Mesendoderm (in vitro differentiated cells): ENCODE measurements at regions not wholly inside any gene's neighbourhood (a gene's known extent, or its start where the extent isn't known, plus 50 kb on each side); places are given as distances from the start of the nearest gene placed in this dataset.

ENCODE experiments used
- DNase-seq: peaks from one replicate; pipeline ENCODE4 v3.0.0; 2013
- H2AK5ac ChIP-seq: 2 replicates; pipeline ENCODE4 v1.6.1; 2013; ENCODE audit warnings: low read length, inconsistent platforms
- H2BK120ac ChIP-seq: 2 replicates; pipeline ENCODE4 v1.6.1; 2013; ENCODE audit warnings: low read depth, mild to moderate bottlenecking, low read length, moderate library complexity, mixed read lengths
- H2BK15ac ChIP-seq: replicated peaks from 2 replicates; pipeline ENCODE4 v1.6.1; 2013; ENCODE audit warnings: low read depth, mild to moderate bottlenecking, moderate library complexity
- H2BK5ac ChIP-seq: 2 replicates; pipeline ENCODE4 v1.6.1; 2013; ENCODE audit warnings: low read length, inconsistent platforms
- H3K18ac ChIP-seq: 2 replicates; pipeline ENCODE4 v1.6.1; 2013; ENCODE audit warnings: mild to moderate bottlenecking, low read length, mixed read lengths
- H3K23ac ChIP-seq: one replicate; pipeline ENCODE4 v1.6.1; 2013; ENCODE audit warnings: low read length
- H3K27ac ChIP-seq: 2 replicates; pipeline ENCODE4 v1.5.1; 2013; ENCODE audit warnings: low read depth, mild to moderate bottlenecking, inconsistent platforms, low read length, moderate library complexity
- H3K27me3 ChIP-seq: 2 replicates; pipeline ENCODE4 v1.6.1; 2013; ENCODE audit warnings: low read length, control low read depth, mild to moderate bottlenecking, inconsistent platforms; ENCODE audit not compliant: insufficient read depth, poor library complexity
- H3K36me3 ChIP-seq: 2 replicates; pipeline ENCODE4 v1.6.1; 2013; ENCODE audit warnings: low read length, inconsistent platforms; ENCODE audit not compliant: control insufficient read depth, insufficient read depth
- H3K4ac ChIP-seq: one replicate; pipeline ENCODE4 v1.6.1; 2013; ENCODE audit warnings: low read depth, mild to moderate bottlenecking, low read length, moderate library complexity
- H3K4me1 ChIP-seq: 2 replicates; pipeline ENCODE4 v1.6.1; 2013; ENCODE audit warnings: low read depth, low read length, inconsistent platforms; ENCODE audit not compliant: control insufficient read depth
- H3K4me2 ChIP-seq: 2 replicates; pipeline ENCODE4 v1.6.1; 2013; ENCODE audit warnings: low read length
- H3K4me3 ChIP-seq: 2 replicates; pipeline ENCODE4 v1.5.1; 2013; ENCODE audit warnings: mild to moderate bottlenecking, low read length
- H3K56ac ChIP-seq: one replicate; pipeline ENCODE4 v1.6.1; 2013; ENCODE audit warnings: low read length
- H3K79me1 ChIP-seq: 2 replicates; pipeline ENCODE4 v1.6.1; 2013; ENCODE audit warnings: low read length, inconsistent platforms
- H3K79me2 ChIP-seq: 2 replicates; pipeline ENCODE4 v1.6.1; 2013; ENCODE audit warnings: mild to moderate bottlenecking, low read length; ENCODE audit not compliant: control insufficient read depth, insufficient read depth
- H3K9ac ChIP-seq: 2 replicates; pipeline ENCODE4 v1.6.1; 2013; ENCODE audit warnings: low read length, inconsistent platforms
- H4K5ac ChIP-seq: one replicate; pipeline ENCODE4 v1.6.1; 2013; ENCODE audit warnings: low read length
- H4K8ac ChIP-seq: one replicate; pipeline ENCODE4 v1.6.1; 2013; ENCODE audit warnings: low read depth, mild to moderate bottlenecking, control low read depth, low read length, moderate library complexity
- WGBS: extraction: QIAGEN DNeasy Blood & Tissue Kit; methylation state at CpG from one replicate; pipeline ENCODE4 v1.1.7; 2013; ENCODE audit warnings: low lambda C conversion rate, missing lambda C conversion rate; ENCODE audit not compliant: insufficient coverage; ENCODE audit errors: extremely low coverage; 5-methylcytosine and 5-hydroxymethylcytosine counted together

DNA sequence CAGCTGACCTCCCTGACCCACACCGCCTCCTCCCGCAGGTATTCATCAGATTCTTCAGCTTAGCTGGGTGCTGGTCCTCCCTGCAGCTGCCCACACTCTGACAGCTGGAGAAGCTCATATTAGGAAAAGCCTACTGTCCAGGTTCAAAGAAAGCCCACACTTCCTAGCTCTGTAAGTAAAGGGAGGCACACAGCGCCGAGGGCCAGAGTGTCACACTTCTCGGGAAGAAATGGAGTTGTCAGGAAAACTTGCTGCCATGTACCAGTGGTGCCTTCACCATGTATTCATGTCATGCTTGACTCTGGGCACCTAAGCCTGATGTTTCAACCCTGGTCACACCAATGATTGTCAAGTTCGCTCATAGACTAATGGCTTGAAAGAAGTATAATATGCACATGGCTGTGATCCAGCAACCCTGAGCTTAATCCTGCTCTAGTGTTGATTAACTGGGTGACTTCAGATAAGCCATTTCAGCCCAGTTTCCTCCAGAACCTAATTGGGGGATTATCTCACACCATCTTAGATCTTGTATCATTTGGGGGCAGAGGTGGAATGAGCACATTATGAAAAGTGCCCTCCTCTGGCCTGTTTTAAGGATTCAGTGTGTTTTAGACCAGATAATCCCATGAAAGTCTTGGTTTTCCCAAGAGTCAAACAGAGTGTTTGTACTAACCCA, 180.3 kb upstream of the PARD3B start:
- peak; percentile 55 for DNase-seq
- no peak overlapping the region for H3K4ac ChIP-seq

GRCh38 chr2:204365811-204366210, 179.5 kb upstream of the PARD3B start:
- no peak overlapping the region for H4K5ac ChIP-seq
- no peaks in the 10 kb centered on the region for H3K79me1 ChIP-seq
- DNase-seq: no peak
- no peak overlapping the region for H2BK5ac ChIP-seq
- H3K4ac ChIP-seq: no peak overlapping the region
- no peak overlapping the region for H2AK5ac ChIP-seq
- no peaks in the 10 kb centered on the region for H3K36me3 ChIP-seq
- no peaks in the 10 kb centered on the region for H3K27me3 ChIP-seq
- H2BK120ac ChIP-seq: no peak overlapping the region
- no CpG with 5 or more reads among the region's 4 CpGs for WGBS
- no peak overlapping the region for H3K9ac ChIP-seq
- no peaks in the 10 kb centered on the region for H3K79me2 ChIP-seq
- H2BK15ac ChIP-seq: no peak overlapping the region
- no peak overlapping the region for H3K4me2 ChIP-seq
- H3K27ac ChIP-seq: no peak overlapping the region
- peaks cover 2% of the 10 kb centered on the region for H3K4me1 ChIP-seq
- H3K23ac ChIP-seq: no peak overlapping the region
- H3K4me3 ChIP-seq: no peak overlapping the region
- H3K18ac ChIP-seq: no peak overlapping the region
- H4K8ac ChIP-seq: no peak overlapping the region
- no peak overlapping the region for H3K56ac ChIP-seq

More for the DNA sequence above, 180.3 kb upstream of the PARD3B start:
- Histone ChIP-seq H3K36me3 (no peaks in the 10 kb centered on the region), H3K4me1 (peaks cover 2% of the 10 kb centered on the region), H3K18ac (no peak overlapping the region), H3K27ac (no peak overlapping the region), H3K4me3 (no peak overlapping the region), H4K5ac (no peak overlapping the region), H3K4me2 (no peak overlapping the region), H3K79me2 (no peaks in the 10 kb centered on the region), H3K56ac (no peak overlapping the region), H2AK5ac (no peak overlapping the region), H2BK5ac (no peak overlapping the region), H4K8ac (no peak overlapping the region), H2BK15ac (no peak overlapping the region), H3K9ac (no peak overlapping the region), H3K23ac (no peak overlapping the region), H3K79me1 (no peaks in the 10 kb centered on the region), H2BK120ac (no peak overlapping the region), H3K27me3 (no peaks in the 10 kb centered on the region)
- WGBS: no CpG with 5 or more reads among the region's 6 CpGs

DNA sequence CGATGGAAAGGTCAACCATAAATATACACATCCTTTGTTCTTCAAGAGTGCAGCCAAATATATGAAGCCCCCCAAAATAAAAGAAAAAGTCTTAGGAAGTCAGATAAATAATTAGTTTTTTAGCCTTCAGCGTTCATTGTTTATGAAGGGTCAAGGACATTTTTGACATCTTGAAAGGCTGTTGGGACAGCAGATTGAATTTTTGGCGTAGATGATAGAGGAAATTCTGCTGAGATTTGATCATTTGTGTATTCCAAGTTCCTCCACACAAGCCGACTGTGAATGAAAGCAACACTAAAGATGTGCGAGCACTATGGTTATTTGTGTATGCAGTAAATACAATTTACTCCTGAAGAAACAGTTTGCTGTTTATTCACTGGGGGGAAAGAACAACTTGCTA, 177.8 kb upstream of the PARD3B start:
- H2AK5ac ChIP-seq: no peak overlapping the region
- no peak overlapping the region for H3K9ac ChIP-seq
- H3K27ac ChIP-seq: no peak overlapping the region
- H4K5ac ChIP-seq: no peak overlapping the region
- H3K4me2 ChIP-seq: no peak overlapping the region
- no peak overlapping the region for H3K4ac ChIP-seq
- no peak overlapping the region for H4K8ac ChIP-seq
- no peak overlapping the region for H3K4me3 ChIP-seq
- H3K56ac ChIP-seq: no peak overlapping the region
- no peak overlapping the region for H2BK5ac ChIP-seq
- H3K79me2 ChIP-seq: no peaks in the 10 kb centered on the region
- H3K4me1 ChIP-seq: peaks cover 2% of the 10 kb centered on the region
- no CpG with 5 or more reads among the region's 5 CpGs for WGBS
- H2BK120ac ChIP-seq: no peak overlapping the region
- H3K18ac ChIP-seq: no peak overlapping the region
- no peaks in the 10 kb centered on the region for H3K27me3 ChIP-seq
- H3K79me1 ChIP-seq: no peaks in the 10 kb centered on the region
- no peaks in the 10 kb centered on the region for H3K36me3 ChIP-seq
- no peak overlapping the region for H3K23ac ChIP-seq
- DNase-seq: no peak
- H2BK15ac ChIP-seq: no peak overlapping the region

- Histone ChIP-seq H2BK5ac (no peak overlapping the region), H3K27me3 (no peaks in the 10 kb centered on the region), H2BK120ac (no peak overlapping the region), H3K4me3 (no peak overlapping the region), H3K4me2 (no peak overlapping the region), H3K23ac (no peak overlapping the region), H2BK15ac (no peak overlapping the region), H3K79me2 (no peaks in the 10 kb centered on the region), H3K79me1 (no peaks in the 10 kb centered on the region), H3K4me1 (no peaks in the 10 kb centered on the region), H3K27ac (no peak overlapping the region), H3K56ac (no peak overlapping the region), H3K4ac (no peak overlapping the region), H3K18ac (no peak overlapping the region), H4K5ac (no peak overlapping the region), H3K36me3 (no peaks in the 10 kb centered on the region), H4K8ac (no peak overlapping the region), H2AK5ac (no peak overlapping the region), H3K9ac (no peak overlapping the region)
- no CpG with 5 or more reads among the region's 4 CpGs for WGBS
- no peak for DNase-seq
Measured at GRCh38 chr2:204370172-204370718, 175.0 kb upstream of the PARD3B start.

GRCh38 chr2:204373942-204374341, 171.3 kb upstream of the PARD3B start:
- Histone ChIP-seq H2BK15ac (no peak overlapping the region), H3K36me3 (no peaks in the 10 kb centered on the region), H3K4me2 (no peak overlapping the region), H2AK5ac (no peak overlapping the region), H4K8ac (no peak overlapping the region), H3K18ac (no peak overlapping the region), H2BK120ac (no peak overlapping the region), H3K4me1 (no peaks in the 10 kb centered on the region), H3K79me1 (no peaks in the 10 kb centered on the region), H3K9ac (no peak overlapping the region), H3K27me3 (no peaks in the 10 kb centered on the region), H3K4ac (no peak overlapping the region), H3K56ac (no peak overlapping the region), H3K4me3 (no peak overlapping the region), H4K5ac (no peak overlapping the region), H3K27ac (no peak overlapping the region), H2BK5ac (no peak overlapping the region), H3K79me2 (no peaks in the 10 kb centered on the region), H3K23ac (no peak overlapping the region)
- no peak for DNase-seq
